ENCODE measurements at regions not wholly inside any gene's neighbourhood (a gene's known extent, or its start where the extent isn't known, plus 50 kb on each side); places are given as distances from the start of the nearest gene placed in this dataset.

DNA sequence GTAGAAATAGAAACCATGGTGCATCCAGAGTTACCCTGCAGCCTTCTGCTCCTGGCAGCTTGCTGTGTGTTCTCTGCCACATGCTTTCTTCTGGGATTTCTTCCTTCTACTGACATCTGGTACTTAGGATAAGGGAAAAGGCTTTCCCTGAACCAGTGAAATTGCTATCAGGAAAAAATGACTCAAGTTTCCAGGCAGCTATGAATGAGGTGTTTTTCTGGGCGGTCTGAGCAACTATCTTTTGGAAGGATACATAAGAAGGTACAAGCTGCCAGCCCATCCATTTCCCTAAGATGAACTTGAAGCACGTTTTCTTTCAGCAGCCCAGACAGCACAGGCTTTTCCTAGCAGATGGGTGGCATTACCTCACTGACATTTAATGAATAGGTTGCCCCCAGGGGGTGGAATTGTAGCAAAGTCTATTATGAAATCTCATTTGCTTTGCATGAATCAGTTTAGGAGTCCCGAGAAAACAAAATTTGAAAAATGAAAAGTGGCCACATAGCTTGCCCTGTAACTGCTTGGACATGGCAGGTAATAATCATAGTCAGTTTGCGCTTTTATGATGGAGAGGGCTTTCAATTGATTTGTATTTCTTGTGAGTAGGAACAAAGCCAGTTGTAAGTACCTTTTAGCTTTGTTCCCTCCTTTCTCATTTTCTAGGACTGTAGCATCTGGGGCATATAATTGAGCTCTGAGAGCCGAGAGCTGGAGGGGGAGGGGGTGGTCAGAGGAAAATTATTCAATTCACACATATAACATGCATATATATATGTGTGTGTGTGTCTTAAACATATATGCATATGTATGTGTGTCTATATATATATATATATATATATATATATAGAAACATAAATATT lies 108.5 kb downstream of the C9orf152 start:
- no peak for DNase-seq

DNA sequence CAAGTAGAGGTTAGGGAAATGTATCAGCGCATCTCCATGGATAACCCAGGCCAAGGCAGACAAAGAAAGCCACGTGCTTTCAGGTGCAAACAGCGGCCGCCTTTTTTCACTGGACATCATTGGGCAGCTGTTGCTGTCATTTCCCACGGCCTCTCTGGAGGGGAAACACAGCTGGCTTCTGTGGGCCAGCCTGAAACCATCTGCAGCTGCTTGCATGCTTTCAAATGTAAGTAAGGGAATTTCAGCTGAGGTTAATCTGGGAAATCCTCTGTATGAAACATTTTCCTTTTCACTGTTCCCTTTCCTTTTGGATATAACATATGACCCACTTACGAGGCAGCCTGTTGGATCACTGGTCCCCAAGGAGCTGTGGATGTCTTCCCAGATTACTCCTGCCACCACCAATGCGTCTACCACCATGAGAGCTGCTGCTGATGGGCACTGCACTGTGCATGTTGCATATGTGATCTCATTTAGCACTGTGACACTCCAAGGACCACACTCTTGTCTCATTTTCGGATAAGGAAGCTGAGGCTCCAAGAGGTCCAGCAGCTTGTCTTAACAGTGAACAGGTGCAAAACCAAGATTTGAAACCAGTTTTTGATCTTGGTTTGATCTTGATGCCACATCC lies 106.3 kb downstream of the C9orf152 start:
- DNase-seq: no peak

DNA sequence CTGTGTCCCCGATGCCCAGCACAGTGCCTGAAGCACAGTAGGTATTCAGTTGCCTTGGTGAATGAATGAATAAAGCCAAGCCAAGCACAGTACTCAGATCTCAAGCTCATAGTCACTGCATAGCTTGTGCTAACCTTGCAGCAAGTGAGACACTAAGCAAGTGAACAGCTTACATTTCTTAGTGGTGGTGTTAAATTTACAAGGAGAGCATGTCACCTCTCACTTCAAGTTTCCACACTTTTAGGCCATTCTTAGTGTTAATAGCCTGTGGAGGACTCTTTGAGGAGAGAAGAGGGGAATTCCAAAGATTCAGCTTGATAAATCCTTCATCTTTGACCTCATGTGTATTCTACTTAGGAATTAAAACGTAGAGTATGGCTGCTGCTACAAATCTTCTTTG lies 104.7 kb downstream of the C9orf152 start:
- no peak for DNase-seq

DNA sequence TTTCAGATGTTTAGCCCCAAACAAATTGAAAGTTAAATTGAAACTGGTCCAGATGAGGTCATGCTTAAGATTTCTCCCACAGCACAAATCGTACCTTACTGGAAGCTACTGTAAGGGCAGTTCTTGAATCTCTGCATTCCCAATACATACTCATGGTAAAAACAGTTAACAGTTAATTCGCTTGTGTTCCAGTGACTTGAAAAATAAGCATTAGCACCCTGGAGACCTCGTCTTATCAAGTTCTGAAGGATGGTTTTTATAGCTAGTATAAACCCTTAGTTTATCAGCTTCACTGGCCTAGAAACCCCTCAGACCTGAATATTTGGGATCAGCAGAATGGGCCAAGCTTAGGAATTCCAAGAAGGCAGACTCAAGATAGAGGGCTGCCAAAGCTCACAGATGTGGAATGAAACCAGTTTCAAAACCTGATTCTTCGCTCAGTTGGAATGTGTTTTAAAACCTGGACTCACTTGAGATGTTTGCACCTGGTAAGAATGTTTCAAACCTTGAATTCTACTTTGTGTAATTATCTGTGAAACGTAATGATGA lies 103.6 kb downstream of the C9orf152 start:
- no peak for DNase-seq

DNA sequence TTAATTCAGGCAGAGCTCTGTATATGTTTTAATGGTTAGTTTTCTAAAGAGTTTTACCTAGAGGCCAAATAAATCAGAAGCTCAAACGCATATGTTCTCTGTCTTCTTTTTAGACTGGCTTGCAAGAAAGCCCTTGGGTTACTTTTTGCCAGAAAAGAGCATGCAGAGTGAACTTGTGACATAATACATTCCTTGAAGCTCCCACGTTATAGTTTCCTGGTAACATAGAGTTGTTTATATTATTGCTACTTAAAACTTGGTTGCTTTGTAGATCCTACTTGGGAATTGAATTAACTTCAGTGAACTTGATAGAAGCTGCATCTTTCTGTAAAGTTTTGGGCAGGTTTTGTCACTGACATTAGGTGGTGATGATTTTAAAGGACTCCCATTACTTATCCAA lies 102.9 kb downstream of the C9orf152 start:
- no peak for DNase-seq

DNA sequence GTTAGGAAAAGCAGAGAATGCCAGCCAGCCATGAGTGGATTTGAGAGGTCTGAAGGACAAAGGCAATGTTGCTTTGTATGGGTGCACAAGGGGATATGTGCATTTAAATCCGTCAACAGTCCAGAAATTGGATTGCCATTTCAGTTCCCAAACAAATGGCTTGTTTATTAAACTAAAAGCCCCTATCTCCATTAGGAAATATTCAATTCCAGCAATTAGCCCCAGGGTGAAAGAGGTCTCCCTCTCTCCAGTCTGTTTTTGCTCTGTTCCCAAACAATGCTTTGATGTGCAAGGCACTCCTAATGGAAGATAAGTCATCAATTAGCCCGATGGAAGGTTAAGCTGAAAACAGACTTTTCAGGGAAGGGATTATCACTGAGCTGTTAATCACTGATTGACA lies 101.3 kb downstream of the C9orf152 start:
- no peak for DNase-seq

DNA sequence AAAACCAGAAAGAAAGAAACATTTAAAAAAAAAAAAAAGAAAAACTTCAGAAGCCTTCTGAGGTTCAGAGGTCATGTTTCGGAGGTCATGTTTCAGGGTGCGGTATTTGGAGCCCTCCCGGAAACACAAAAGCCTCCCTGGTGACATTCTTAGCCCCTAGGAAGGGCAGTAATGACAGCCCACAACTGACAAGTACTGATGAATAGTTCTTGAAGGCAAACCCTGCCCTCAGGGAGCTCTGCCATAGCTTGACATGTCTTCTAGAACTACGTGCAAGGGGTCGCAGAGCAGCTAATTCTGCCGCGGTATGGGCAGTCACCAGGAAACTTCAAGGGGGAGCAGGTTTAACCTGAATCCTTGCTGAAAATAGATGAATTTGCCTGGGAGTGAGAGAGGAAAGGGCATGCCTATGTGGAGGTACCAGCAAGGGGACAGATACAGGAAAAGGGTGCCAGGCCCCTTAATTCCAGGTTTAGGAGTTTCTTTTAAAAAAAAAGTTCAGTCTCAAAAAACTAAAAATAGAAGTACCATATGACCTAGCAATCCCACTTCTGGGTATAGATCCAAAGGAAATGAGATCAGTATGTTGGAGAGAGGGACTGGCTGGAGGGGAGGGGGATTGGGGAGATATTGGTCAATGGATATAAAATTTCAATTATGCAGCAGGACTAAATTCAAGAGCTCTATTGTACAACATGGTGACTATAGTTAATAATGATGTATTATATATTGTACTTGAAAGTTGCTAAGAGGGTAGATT lies 98.4 kb downstream of the C9orf152 start:
- DNase-seq: no peak

DNA sequence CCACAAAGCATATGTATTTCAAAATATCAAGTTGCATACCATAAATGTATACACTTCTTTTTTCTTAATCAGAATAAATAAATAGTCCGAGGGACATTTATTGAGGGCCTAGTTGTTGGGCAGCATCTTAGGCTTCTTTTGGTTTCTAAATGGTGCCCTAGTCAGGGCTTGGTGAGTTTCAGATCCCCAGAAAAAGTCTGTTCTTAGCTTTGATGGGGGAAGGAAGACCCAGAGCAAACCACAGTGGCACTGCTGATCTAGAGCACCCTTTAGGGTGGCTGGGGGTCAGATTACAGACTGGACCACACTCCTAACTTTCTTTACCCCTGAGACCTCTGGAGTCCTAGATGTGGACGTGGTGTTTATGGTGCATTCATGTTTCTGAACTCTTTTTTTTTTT lies 97.8 kb downstream of the C9orf152 start:
- DNase-seq: no peak

DNA sequence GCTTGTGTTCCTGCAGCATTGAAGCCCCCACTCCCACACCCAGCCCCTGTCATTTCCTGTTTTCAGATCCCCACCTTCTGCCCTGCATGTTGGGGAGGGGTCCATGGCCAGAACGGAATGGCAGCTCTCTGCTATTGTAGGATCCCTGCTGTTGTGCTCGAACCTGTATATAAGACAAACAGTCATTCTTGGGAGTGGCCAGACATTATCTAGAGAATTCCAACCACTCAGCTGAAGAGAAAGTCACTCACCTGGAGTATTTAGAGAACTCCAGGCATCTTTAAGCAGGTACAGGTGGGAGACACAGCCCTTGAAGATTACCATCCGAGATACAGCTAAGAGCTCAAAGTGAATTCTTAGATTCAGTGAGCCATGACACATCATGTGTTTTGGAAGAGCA lies 96.1 kb downstream of the C9orf152 start:
- DNase-seq: no peak

DNA sequence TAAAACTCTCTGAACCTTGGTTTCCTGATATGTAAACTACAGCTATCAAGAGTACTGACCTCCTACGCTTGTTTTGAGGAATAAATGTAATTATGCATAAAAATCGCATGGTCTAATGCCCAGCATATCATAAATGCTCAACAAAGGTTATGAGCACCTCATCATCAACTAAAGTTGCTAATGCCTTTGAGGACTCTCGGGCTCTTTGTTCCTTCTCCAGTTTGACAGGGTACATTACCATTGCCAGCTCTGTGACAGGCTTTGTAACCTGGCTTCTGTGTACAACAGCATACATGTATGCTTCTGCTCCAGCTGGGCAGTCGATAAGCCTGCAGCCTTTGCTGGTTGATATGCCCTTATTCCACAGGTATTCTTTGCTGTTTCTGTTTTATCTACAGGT lies 95.2 kb downstream of the C9orf152 start:
- no peak for DNase-seq

DNA sequence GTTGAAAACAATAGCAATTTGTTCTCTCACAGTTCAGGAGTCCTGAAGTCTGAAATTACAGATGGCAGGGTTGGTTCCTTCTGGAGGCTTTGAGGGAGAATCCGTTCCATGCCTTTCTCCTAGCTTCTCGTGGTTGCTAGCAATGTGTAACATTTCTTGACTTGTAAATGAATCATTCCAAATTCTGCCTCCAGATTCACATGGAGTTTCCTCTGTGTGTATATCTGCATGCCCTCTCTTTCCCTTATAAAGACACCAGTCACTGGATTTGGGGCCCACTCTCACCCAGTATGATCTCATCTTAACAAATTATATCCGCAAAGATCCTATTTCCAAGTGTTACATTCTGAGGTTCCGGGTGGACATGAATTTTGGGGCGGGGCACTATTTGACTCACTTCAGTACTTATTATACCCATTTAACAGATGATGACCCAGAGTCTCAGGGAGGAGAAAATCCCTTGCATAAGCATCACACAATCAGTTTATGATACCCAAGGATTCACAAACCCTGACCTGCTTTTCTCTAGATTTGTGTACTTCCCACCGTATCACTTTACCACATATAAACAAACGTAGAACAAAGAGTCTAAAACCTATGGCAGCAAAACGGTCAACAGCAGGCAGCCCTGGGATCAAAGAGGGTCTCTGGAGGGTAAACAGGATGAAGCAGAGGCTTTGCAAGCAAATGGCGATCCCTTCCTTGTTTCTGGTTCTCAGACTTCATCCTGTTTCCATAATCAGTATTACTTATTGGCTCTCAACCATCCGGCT lies 93.7 kb downstream of the C9orf152 start:
- no peak for DNase-seq

DNA sequence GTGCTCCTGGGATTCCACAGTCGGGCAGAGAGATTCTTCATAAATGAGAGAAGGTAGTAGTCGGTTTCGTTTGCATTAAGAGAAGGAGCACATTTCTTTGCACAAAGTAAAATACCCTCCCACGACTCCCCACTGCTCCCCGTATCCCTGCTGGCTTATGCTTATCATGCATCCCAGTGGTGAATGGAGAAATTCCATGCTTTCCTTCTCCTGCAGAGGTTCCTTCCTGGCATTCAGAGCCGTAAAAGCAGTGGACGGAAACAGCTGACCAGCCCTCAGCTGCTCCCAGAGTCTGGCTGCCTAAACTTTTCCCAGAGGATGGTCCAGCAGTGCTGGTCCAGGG lies 93.1 kb downstream of the C9orf152 start:
- DNase-seq: no peak

DNA sequence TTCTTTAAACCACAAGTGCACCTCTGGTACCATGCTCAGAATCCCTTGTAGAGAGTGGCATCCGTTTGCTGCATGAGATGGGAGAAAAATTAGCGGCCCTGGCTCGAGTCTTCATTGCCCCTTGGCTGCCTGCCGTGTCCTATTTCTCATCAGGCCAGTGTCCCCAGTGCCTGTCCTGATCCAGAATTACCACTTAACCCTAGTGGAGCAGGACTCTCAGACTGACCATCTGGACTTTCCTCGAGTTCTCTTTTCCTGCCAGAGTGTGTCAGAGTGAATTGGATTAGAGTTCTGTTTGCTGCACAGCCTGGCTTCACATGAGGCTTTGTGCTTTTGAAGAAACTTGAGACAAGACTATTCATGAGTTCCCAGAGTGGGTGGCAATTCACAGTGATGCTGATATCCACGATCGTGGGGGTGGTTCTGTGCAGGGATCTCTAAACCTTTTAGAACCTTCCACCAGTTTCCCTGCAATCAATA lies 92.6 kb downstream of the C9orf152 start:
- no peak for DNase-seq

DNA sequence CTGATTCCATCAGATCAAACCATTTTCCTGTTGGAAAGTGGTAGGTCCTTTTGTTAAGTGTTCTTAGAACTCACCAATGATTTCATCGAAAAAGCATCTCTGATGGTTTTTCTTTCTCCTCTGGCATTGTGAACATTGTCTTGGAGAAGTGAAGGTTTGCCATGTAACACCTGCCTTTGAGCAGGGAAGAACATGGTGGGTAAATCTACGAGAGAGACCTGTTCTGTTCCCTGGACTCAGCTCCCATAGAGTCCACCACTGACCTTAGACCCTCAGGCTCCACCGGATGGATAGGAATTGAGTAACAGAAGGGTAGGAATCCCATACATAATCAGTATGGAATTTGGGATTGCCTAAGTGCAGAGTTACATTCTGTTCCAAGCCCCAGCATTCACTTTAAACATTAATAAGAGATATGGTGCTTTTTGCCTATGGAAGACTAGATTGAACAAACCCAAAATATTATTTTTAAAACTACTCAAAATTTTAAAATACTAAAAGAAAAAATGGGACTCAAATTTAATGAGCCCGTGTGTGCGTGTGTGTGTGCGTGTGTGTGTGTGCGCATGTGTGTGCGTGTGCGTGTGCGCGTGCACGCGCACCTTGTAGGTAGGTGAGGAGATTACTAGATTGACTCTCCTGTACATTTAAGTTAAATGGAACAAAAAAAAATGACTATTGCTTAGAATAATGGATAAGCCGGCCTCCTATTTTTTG lies 92.0 kb downstream of the C9orf152 start:
- no peak for DNase-seq

DNA sequence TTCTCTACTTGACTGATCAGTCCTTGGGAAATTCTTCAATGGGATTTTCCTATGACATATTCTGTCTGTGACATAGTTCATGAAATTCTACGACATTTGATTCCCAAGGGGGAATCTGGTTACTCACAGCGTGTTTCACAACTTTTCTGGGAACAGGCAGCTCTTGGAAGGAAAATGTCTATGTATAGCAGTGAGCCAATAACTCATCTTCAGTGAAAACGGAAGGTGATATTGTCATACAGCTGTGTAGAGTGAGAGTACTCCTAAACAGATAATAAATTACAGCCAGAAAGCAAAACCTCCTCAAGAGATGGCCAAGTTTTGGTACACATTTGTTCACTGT lies 91.4 kb downstream of the C9orf152 start:
- DNase-seq: no peak

DNA sequence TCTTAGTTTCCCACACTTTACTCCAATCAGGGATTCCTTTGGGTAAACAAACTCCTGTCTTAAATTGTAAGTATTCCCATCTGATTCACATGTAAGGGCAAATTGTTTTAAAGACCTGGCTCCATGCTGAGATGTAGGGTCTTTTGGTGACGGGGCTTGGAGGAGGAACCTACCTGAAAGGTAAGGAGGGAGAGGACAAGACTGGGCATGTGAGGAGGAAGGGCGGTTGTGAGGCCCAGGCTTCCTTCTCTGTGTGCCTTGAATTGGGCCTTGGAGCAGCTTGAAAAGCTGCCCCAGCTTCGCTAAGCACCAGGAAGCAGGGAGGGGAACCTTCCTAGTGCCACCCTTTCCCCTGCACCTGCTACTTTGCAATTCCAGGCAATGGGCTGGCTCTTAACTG lies 86.8 kb downstream of the C9orf152 start:
- no peak for DNase-seq

DNA sequence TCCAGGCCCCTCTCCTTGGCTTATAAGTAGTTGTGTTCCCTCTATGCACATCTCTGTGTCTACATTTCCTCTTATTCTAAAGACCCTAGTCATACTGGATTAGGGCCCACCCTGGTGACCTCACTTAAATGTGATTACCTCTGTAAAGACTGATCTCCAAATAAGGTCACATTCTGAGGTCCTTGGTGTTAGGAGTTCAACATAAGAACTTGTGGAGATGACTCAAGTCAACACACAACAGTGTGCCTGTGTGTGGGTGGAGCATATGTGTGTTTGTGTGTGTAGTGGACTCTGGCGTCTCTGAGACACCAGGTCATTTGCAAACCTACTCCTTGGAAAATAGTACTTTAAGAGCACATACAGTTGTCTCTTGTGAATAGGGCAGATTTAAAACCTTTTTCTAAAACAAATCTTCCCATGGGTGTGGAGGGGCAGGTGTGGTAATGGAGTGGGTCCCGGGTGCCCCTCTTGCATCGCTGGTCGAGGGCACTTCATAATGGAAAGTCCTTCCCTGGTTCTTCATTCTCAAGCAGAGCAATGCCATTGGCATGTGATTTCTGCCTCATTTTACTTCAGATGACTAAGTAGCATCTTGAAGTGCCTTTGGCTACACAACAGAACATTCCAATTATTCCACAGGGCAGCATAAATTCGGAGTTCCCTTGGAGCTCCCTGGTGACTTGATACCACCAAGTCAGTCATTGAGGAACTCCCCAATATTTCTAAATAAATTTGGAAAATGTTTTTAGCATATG lies 84.4 kb downstream of the C9orf152 start:
- DNase-seq: no peak

DNA sequence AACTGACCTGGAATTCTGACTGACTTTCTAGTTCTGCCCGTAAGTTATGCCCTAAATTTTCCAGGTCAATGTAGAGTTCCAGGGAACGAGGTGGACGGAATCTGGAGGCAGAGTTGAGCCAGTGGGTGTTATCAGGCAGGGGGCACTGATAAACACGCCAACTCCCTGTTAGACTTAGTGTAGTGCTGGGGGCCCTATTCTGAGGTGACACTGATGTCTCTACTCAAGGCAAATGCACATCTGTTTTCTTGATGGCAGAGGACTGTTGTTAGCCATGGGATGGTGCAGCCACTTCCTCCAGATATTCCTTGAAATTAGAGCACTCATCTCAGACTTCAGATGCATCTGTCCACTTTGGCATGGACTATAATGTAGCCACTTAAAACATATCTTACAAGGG lies 83.5 kb downstream of the C9orf152 start:
- DNase-seq: no peak

DNA sequence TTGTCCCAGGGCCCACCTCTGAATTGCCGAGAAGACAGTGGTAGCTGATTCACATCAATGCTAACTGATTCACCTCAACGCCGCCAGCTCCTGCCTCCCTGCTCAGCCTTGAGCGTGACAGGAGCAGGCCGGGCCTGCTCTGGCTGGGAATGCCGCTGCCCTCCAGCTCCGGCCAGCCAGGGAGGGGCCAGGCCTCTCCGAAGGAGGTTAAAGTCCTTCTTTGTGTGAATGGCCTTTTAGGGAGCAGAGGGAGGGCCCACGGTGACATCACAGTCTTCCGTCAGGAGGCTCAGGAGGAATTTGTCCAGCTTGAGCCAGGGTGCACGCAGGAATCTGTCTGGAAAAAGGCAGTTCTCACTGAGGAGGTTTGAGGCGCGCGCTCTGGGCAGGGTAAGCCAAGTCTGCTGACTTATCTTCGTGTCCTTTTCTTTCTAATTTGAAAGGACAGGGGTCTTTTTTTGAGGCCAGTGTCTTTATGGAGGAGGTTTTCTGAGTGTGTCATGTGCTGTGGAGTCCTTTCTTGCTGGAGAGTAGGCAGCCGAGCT lies 82.7 kb downstream of the C9orf152 start:
- no peak for DNase-seq

DNA sequence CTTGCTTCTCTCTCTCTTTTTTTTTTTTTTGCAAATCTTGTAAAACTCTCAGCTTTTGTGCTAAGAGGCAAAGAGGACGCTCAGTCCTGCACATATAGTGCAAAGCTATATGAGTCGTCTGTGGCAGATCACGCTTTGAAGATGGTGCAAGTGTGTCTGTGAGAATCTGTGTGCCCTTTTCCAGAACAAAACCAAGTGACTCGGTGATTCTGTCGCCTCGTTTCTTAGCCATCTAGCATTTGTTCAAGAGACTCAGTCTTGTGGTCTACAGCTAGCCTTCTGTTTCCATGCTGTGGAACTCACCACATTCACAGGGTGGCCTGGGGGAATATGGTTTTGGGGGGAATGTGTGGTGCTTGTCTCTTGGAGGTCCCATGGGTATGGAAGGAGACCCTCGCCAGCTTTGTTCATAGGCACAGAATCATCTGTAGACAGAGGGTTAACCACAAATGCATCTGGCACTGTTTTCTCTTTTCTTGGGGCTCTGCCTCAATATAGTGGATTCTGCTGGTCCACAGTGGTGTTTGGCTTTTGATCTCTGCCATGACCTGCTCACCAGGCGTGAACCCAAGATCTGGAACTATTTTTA lies 82.1 kb downstream of the C9orf152 start:
- no peak for DNase-seq

DNA sequence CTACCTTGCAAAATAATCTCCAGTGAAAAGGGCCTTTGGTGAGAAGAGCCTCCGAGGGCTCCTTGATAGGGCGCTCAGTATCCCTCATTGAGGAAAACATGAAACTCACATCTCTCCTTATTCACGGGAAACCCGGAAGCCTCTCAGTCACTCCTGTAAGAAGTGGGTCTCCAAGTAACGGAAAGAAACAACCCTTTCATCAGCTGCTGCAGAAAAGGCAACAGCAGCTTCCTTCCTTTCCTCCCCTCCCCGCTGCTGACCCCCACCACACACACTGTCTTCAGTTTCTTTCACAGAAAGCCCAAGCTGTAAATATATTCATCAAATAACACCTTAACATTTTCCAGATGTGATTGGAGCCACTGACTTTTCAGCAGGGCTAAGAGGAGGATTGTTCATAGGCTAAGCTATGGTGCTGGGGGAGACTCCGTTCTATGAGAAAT lies 81.4 kb downstream of the C9orf152 start:
- no peak for DNase-seq
